ENCODE measurements at regions not wholly inside any gene's neighbourhood (a gene's known extent, or its start where the extent isn't known, plus 50 kb on each side); places are given as distances from the start of the nearest gene placed in this dataset.
"Not testable (repeated sequence)": the region's sequence is repeated elsewhere in the genome, so short reads cannot be mapped to it uniquely, and the experiment has no call there.

GRCh38 chr12:90473831-90474230 lies 481.1 kb downstream of the CCER1 start:
- TF ChIP-seq, protein P1, sequence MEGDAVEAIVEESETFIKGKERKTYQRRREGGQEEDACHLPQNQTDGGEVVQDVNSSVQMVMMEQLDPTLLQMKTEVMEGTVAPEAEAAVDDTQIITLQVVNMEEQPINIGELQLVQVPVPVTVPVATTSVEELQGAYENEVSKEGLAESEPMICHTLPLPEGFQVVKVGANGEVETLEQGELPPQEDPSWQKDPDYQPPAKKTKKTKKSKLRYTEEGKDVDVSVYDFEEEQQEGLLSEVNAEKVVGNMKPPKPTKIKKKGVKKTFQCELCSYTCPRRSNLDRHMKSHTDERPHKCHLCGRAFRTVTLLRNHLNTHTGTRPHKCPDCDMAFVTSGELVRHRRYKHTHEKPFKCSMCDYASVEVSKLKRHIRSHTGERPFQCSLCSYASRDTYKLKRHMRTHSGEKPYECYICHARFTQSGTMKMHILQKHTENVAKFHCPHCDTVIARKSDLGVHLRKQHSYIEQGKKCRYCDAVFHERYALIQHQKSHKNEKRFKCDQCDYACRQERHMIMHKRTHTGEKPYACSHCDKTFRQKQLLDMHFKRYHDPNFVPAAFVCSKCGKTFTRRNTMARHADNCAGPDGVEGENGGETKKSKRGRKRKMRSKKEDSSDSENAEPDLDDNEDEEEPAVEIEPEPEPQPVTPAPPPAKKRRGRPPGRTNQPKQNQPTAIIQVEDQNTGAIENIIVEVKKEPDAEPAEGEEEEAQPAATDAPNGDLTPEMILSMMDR (IDR thresholded peaks at IDR 0.05; ENCODE audit: insufficient read depth, low read depth, low read length), result no peak
- H3K36me3 ChIP-seq (ENCODE audit: control insufficient read depth, insufficient read depth, low read length), result no peaks in the 10 kb centered on the region
- ChIA-PET POLR2A (no interaction called here), CTCF (no interaction called here)
- DNase-seq (ENCODE audit: low read depth), result no peak
- no peak overlapping the region for H3K4me3 ChIP-seq (ENCODE audit: low read depth, low read length)
- no peaks in the 10 kb centered on the region for H3K27me3 ChIP-seq (ENCODE audit: control insufficient read depth, insufficient read depth, low read length)

DNA sequence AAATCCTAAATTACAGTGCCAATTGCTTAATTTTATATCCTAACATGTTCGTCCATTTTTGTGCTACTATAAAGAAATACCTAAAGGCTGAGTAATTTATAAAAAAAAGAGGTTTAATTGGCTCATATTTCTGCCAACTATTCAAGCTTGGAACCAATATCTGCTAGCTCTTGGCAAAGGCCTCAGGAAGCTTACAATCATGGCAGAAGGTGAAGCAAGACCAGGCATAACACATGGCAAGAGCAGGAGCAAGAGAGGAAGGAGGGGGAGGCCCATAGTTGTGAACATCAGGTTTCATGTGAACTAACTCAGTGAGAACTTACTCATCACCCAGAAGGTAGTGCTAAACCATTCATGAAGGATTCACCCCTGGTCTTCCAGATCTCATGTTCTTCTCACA lies 494.3 kb downstream of the CCER1 start:
- H3K27me3 ChIP-seq (ENCODE audit: control insufficient read depth, insufficient read depth, low read length), result no peaks in the 10 kb centered on the region
- ChIA-PET CTCF (no interaction called here), POLR2A (no interaction called here)
- TF ChIP-seq, protein P1 (IDR thresholded peaks at IDR 0.05; ENCODE audit: insufficient read depth, low read depth, low read length), result no peak
- DNase-seq (ENCODE audit: low read depth), result no peak
- no peaks in the 10 kb centered on the region for H3K36me3 ChIP-seq (ENCODE audit: control insufficient read depth, insufficient read depth, low read length)
- H3K4me3 ChIP-seq (ENCODE audit: low read depth, low read length), result no peak overlapping the region

- CTCF ChIA-PET, result no interaction called here
- DNase-seq (ENCODE audit: low read depth), result no peak
- H3K4me3 ChIP-seq (ENCODE audit: low read depth, low read length), result no peak overlapping the region
- POLR2A ChIA-PET, result no interaction called here
- H3K36me3 ChIP-seq (ENCODE audit: control insufficient read depth, insufficient read depth, low read length), result no peaks in the 10 kb centered on the region
- TF ChIP-seq, protein P1 (IDR thresholded peaks at IDR 0.05; ENCODE audit: insufficient read depth, low read depth, low read length), result no peak
- H3K27me3 ChIP-seq (ENCODE audit: control insufficient read depth, insufficient read depth, low read length), result no peaks in the 10 kb centered on the region
Observed at GRCh38 chr12:90456248-90456647, 498.7 kb downstream of the CCER1 start.

GRCh38 chr12:90455756-90456155 lies 499.2 kb downstream of the CCER1 start:
- no peak for DNase-seq (ENCODE audit: low read depth)
- ChIA-PET CTCF (no interaction called here), POLR2A (no interaction called here)
- Histone ChIP-seq H3K27me3 (ENCODE audit: control insufficient read depth, insufficient read depth, low read length) (no peaks in the 10 kb centered on the region), H3K4me3 (ENCODE audit: low read depth, low read length) (no peak overlapping the region), H3K36me3 (ENCODE audit: control insufficient read depth, insufficient read depth, low read length) (no peaks in the 10 kb centered on the region)
- TF ChIP-seq, protein P1 (IDR thresholded peaks at IDR 0.05; ENCODE audit: insufficient read depth, low read depth, low read length), result no peak

GRCh38 chr12:90449611-90450010 lies 505.4 kb downstream of the CCER1 start:
- H3K27me3 ChIP-seq (ENCODE audit: control insufficient read depth, insufficient read depth, low read length), result no peaks in the 10 kb centered on the region
- no peak overlapping the region for H3K4me3 ChIP-seq (ENCODE audit: low read depth, low read length)
- CTCF ChIA-PET, result no interaction called here
- POLR2A ChIA-PET, result no interaction called here
- DNase-seq (ENCODE audit: low read depth), result no peak
- TF ChIP-seq, protein P1 (IDR thresholded peaks at IDR 0.05; ENCODE audit: insufficient read depth, low read depth, low read length), result no peak
- no peaks in the 10 kb centered on the region for H3K36me3 ChIP-seq (ENCODE audit: control insufficient read depth, insufficient read depth, low read length)

- DNase-seq (ENCODE audit: low read depth); H3K27me3 ChIP-seq (ENCODE audit: control insufficient read depth, insufficient read depth, low read length); CTCF ChIA-PET; H3K4me3 ChIP-seq (ENCODE audit: low read depth, low read length); POLR2A ChIA-PET; H3K36me3 ChIP-seq (ENCODE audit: control insufficient read depth, insufficient read depth, low read length): not testable (repeated sequence)
Observed at GRCh38 chr12:90443466-90443865, 511.5 kb downstream of the CCER1 start.

Data from BJ (cell line).